BLaER1 treated with 17β-estradiol and CSF1 and Interleukin-3, amounts not matched to agents 10 nM and 100 nM (cell line): ENCODE measurements at regions not wholly inside any gene's neighbourhood (a gene's known extent, or its start where the extent isn't known, plus 50 kb on each side); places are given as distances from the start of the nearest gene placed in this dataset.

ENCODE experiments used
- H3K27ac ChIP-seq, 11 experiments: shearing (Covaris generic); formaldehyde crosslinking; 2 replicates each; pipeline ENCODE4 v1.8.1; 2022
- H3K27me3 ChIP-seq, 11 experiments: shearing (Covaris generic); formaldehyde crosslinking; 2 replicates each; pipeline ENCODE4 v1.8.1; 2022
- H3K36me3 ChIP-seq, 11 experiments: shearing (Covaris generic); formaldehyde crosslinking; 2 replicates each; pipeline ENCODE4 v1.8.1; 2022
- H3K4me1 ChIP-seq, 10 experiments: shearing (Covaris generic); formaldehyde crosslinking; 2 replicates each; pipeline ENCODE4 v1.8.1; 2022
- H3K4me2 ChIP-seq, 11 experiments: shearing (Covaris generic); formaldehyde crosslinking; 2 replicates each; pipeline ENCODE4 v1.8.1; 2022
- H3K4me3 ChIP-seq, 10 experiments: shearing (Covaris generic); formaldehyde crosslinking; 2 replicates each; pipeline ENCODE4 v1.8.1; 2022
- H3K9ac ChIP-seq, 11 experiments: shearing (Covaris generic); formaldehyde crosslinking; 2 replicates each; pipeline ENCODE4 v1.8.1; 2022
- H3K9me3 ChIP-seq, 11 experiments: shearing (Covaris generic); formaldehyde crosslinking; replicated peaks in 1 of 11; 2 replicates each; pipeline ENCODE4 v1.8.1; 2022
- H4K20me1 ChIP-seq, 11 experiments: shearing (Covaris generic); formaldehyde crosslinking; 2 replicates each; pipeline ENCODE4 v1.8.1; 2022
- Cebpa-rat ChIP-seq, 11 experiments: shearing (Covaris generic); IDR thresholded peaks; 2 replicates each; pipeline ENCODE4 v1.8.1; 2022

- Histone ChIP-seq H3K4me1 (no peaks in the 10 kb centered on the region), H3K27me3 (no peaks in the 10 kb centered on the region), H3K9me3 (no peaks in the 10 kb centered on the region), H3K4me2 (no peak overlapping the region), H3K9ac (no peak overlapping the region), H4K20me1 (no peaks in the 10 kb centered on the region), H3K4me3 (no peak overlapping the region), H3K27ac (no peak overlapping the region), H3K36me3 (no peaks in the 10 kb centered on the region)
- TF ChIP-seq Cebpa-rat (IDR thresholded peaks at IDR 0.05) = no peak
Measured at GRCh38 chr4:19547463-19547862, 704.2 kb upstream of the SLIT2 start.

GRCh38 chr4:19544446-19545125 lies 707.1 kb upstream of the SLIT2 start:
- no peaks in the 10 kb centered on the region for H3K27me3 ChIP-seq
- H4K20me1 ChIP-seq = no peaks in the 10 kb centered on the region
- H3K4me2 ChIP-seq = no peak overlapping the region
- H3K4me1 ChIP-seq = no peaks in the 10 kb centered on the region
- H3K36me3 ChIP-seq = no peaks in the 10 kb centered on the region
- H3K9ac ChIP-seq = no peak overlapping the region
- no peak overlapping the region for H3K4me3 ChIP-seq
- no peak for TF ChIP-seq Cebpa-rat (IDR thresholded peaks at IDR 0.05)
- no peak overlapping the region for H3K27ac ChIP-seq
- H3K9me3 ChIP-seq = no peaks in the 10 kb centered on the region

- peaks cover 0 to 5% (median 0%) of the 10 kb centered on the region in 10 experiments; a peak in 2 of 20 replicates for H3K4me1 ChIP-seq
- H3K4me3 ChIP-seq = no peak overlapping the region
- H3K9me3 ChIP-seq = no peaks in the 10 kb centered on the region
- H3K27me3 ChIP-seq = no peaks in the 10 kb centered on the region
- H3K36me3 ChIP-seq = no peaks in the 10 kb centered on the region
- TF ChIP-seq Cebpa-rat (IDR thresholded peaks at IDR 0.05) = no peak
- no peak overlapping the region for H3K27ac ChIP-seq
- no peak overlapping the region for H3K9ac ChIP-seq
- no peak overlapping the region for H3K4me2 ChIP-seq
- H4K20me1 ChIP-seq = no peaks in the 10 kb centered on the region
Measured at GRCh38 chr4:19540859-19541540, 710.7 kb upstream of the SLIT2 start.

GRCh38 chr4:19539201-19539600 lies 712.5 kb upstream of the SLIT2 start:
- no peak overlapping the region for H3K4me2 ChIP-seq
- no peaks in the 10 kb centered on the region for H3K27me3 ChIP-seq
- no peaks in the 10 kb centered on the region for H3K9me3 ChIP-seq

GRCh38 chr4:19534159-19534558 lies 717.5 kb upstream of the SLIT2 start:
- H3K4me3 ChIP-seq = no peak overlapping the region
- H3K9me3 ChIP-seq = no peaks in the 10 kb centered on the region
- TF ChIP-seq Cebpa-rat (IDR thresholded peaks at IDR 0.05) = no peak
- no peaks in the 10 kb centered on the region for H3K36me3 ChIP-seq
- no peak overlapping the region for H3K9ac ChIP-seq
- no peak overlapping the region for H3K27ac ChIP-seq
- H3K4me1 ChIP-seq = peaks cover 0 to 5% (median 0%) of the 10 kb centered on the region in 10 experiments; a peak in 2 of 20 replicates
- no peaks in the 10 kb centered on the region for H4K20me1 ChIP-seq
- no peak overlapping the region for H3K4me2 ChIP-seq
- H3K27me3 ChIP-seq = no peaks in the 10 kb centered on the region

More at GRCh38 chr4:19539201-19539600, 712.5 kb upstream of the SLIT2 start:
- peaks cover 0 to 5% (median 0%) of the 10 kb centered on the region in 10 experiments; a peak in 2 of 20 replicates for H3K4me1 ChIP-seq
- no peak overlapping the region for H3K27ac ChIP-seq
- no peaks in the 10 kb centered on the region for H4K20me1 ChIP-seq
- H3K9ac ChIP-seq = no peak overlapping the region
- H3K4me3 ChIP-seq = no peak overlapping the region
- no peaks in the 10 kb centered on the region for H3K36me3 ChIP-seq
- TF ChIP-seq Cebpa-rat (IDR thresholded peaks at IDR 0.05) = no peak

- Histone ChIP-seq H3K27ac (no peak overlapping the region), H3K4me1 (peaks cover 0 to 5% (median 0%) of the 10 kb centered on the region in 10 experiments; a peak in 2 of 20 replicates), H3K4me2 (no peak overlapping the region), H3K36me3 (no peaks in the 10 kb centered on the region), H4K20me1 (no peaks in the 10 kb centered on the region), H3K4me3 (no peak overlapping the region), H3K9ac (no peak overlapping the region), H3K9me3 (no peaks in the 10 kb centered on the region), H3K27me3 (no peaks in the 10 kb centered on the region)
- no peak for TF ChIP-seq Cebpa-rat (IDR thresholded peaks at IDR 0.05)
Measured at GRCh38 chr4:19531906-19532848, 719.5 kb upstream of the SLIT2 start.

- no peak overlapping the region for H3K4me2 ChIP-seq
- H4K20me1 ChIP-seq = no peaks in the 10 kb centered on the region
Measured at GRCh38 chr4:19523964-19524363, 727.7 kb upstream of the SLIT2 start.

GRCh38 chr4:19522966-19523365 lies 728.7 kb upstream of the SLIT2 start:
- Histone ChIP-seq H3K27me3 (no peaks in the 10 kb centered on the region), H3K9ac (no peak overlapping the region), H4K20me1 (no peaks in the 10 kb centered on the region), H3K27ac (no peak overlapping the region), H3K4me2 (no peak overlapping the region), H3K4me1 (no peaks in the 10 kb centered on the region), H3K9me3 (no peaks in the 10 kb centered on the region), H3K4me3 (no peak overlapping the region), H3K36me3 (no peaks in the 10 kb centered on the region)
- no peak for TF ChIP-seq Cebpa-rat (IDR thresholded peaks at IDR 0.05)

More at GRCh38 chr4:19523964-19524363, 727.7 kb upstream of the SLIT2 start:
- no peak overlapping the region for H3K27ac ChIP-seq
- H3K4me3 ChIP-seq = no peak overlapping the region
- no peak overlapping the region for H3K9ac ChIP-seq
- H3K27me3 ChIP-seq = no peaks in the 10 kb centered on the region
- H3K9me3 ChIP-seq = no peaks in the 10 kb centered on the region
- H3K4me1 ChIP-seq = no peaks in the 10 kb centered on the region
- TF ChIP-seq Cebpa-rat (IDR thresholded peaks at IDR 0.05) = no peak
- no peaks in the 10 kb centered on the region for H3K36me3 ChIP-seq

- no peak overlapping the region for H3K4me3 ChIP-seq
- H4K20me1 ChIP-seq = no peaks in the 10 kb centered on the region
- no peak overlapping the region for H3K9ac ChIP-seq
- H3K27me3 ChIP-seq = no peaks in the 10 kb centered on the region
- no peak overlapping the region for H3K27ac ChIP-seq
- H3K4me2 ChIP-seq = no peak overlapping the region
- H3K4me1 ChIP-seq = no peaks in the 10 kb centered on the region
- H3K9me3 ChIP-seq = peaks cover 0 to 6% (median 0%) of the 10 kb centered on the region in 11 experiments; a peak in 2 of 22 replicates
- no peak for TF ChIP-seq Cebpa-rat (IDR thresholded peaks at IDR 0.05)
- no peaks in the 10 kb centered on the region for H3K36me3 ChIP-seq
Measured at GRCh38 chr4:19520939-19521520, 730.7 kb upstream of the SLIT2 start.
